ENCODE measurements at regions not wholly inside any gene's neighbourhood (a gene's known extent, or its start where the extent isn't known, plus 50 kb on each side); places are given as distances from the start of the nearest gene placed in this dataset.
"Not testable (repeated sequence)": the region's sequence is repeated elsewhere in the genome, so short reads cannot be mapped to it uniquely, and the experiment has no call there.

- in situ Hi-C loops (cut with HindIII; ENCODE audit: low sequenced_read_pairs): loop anchor here (10.0 kb wide), 4 partner anchors 66 to 166 kb away; no protein-coding TSS in a partner anchor
Measured at GRCh38 chr20:53778736-53779135, 185.1 kb upstream of the ZNF217 start.

DNA sequence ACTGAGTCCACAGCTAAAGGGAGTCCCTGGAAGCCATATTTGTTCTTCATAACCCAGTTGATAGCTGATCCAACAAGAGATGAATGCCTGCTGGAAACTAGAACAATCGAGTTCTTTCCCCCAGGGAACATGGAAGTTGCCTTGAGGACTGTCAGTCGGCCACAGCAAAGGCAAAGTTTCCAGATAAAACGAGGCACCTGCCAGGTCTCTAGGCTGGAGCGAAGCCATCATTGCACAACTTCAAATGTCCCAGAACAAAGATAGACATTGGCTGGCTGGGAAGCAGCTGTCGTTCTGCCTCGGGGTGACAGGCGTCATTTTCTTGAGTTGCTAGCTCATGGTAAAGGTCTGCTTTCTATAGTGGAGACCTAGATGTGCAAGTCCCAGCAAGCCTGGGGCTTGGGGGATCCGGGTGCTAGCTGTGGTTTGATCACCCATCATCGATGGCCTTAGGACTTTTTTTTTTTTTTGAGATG lies 184.4 kb upstream of the ZNF217 start:
- in situ Hi-C loops (cut with HindIII; ENCODE audit: low sequenced_read_pairs): loop anchor here (10.0 kb wide), 4 partner anchors 67 to 167 kb away; no protein-coding TSS in a partner anchor

DNA sequence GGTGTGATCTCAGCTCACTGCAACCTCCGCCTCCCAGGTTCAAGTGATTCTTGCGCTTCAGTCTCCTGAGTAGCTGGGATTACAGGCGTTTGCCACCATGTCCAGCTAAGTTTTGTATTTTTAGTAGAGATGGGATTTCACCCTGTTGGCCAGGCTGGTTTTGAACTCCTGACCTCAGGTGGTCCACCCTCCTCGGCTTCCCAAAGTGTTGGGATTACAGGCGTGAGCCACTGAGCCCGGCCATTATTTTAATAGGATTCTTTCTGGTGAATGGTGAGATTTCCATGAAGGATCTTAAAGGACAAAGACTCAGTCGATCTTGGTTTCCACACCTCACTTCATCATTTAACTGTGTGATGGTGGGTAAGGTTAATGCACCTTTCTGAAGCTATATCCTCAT lies 183.8 kb upstream of the ZNF217 start:
- in situ Hi-C loops (cut with HindIII; ENCODE audit: low sequenced_read_pairs): loop anchor here (10.0 kb wide), 4 partner anchors 67 to 167 kb away; no protein-coding TSS in a partner anchor

- in situ Hi-C loops (cut with HindIII; ENCODE audit: low sequenced_read_pairs): loop anchor here (10.0 kb wide), 4 partner anchors 68 to 168 kb away; no protein-coding TSS in a partner anchor
Measured at GRCh38 chr20:53776858-53777257, 183.2 kb upstream of the ZNF217 start.

DNA sequence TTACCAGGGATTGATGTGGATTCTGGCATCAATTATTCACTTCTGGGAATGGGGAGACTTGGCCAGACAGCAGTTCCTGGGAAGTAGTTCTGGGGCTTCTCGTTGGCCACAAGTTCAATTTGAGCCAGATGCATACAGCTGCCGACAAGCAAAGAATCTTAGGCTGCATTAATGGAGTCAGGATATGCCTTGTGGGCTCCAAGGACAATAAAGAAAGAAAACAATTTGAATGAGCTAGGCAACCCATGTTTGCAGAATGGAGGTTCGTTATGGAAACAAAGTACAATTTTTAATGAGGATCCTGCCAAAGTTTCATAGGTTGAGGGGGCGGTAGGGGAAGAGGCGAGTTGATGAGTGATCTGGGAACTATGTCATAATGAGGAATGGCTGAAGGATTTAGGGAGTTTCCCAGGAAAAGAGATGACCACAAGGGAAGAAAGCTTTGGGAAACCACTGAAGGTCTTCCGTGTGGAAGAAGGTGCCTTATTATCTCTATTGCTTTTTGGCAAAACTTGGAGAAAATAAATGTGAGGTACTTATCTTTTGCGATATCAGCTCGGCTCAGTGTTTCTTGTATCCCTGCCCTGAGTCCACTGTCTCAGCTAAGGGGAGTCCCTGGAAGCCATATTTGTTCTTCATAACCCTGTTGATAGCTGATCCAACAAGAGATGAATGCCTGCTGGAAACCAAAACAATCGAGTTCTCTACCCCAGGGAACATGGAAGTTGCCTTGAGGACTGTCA lies 181.0 kb upstream of the ZNF217 start:
- in situ Hi-C loops (cut with HindIII; ENCODE audit: low sequenced_read_pairs): loop anchor here (10.0 kb wide), 4 partner anchors 70 to 170 kb away; no protein-coding TSS in a partner anchor

GRCh38 chr20:53773792-53774401 lies 180.3 kb upstream of the ZNF217 start:
- in situ Hi-C loops (cut with HindIII; ENCODE audit: low sequenced_read_pairs): loop anchor here (10.0 kb wide), 4 partner anchors 71 to 171 kb away; no protein-coding TSS in a partner anchor

DNA sequence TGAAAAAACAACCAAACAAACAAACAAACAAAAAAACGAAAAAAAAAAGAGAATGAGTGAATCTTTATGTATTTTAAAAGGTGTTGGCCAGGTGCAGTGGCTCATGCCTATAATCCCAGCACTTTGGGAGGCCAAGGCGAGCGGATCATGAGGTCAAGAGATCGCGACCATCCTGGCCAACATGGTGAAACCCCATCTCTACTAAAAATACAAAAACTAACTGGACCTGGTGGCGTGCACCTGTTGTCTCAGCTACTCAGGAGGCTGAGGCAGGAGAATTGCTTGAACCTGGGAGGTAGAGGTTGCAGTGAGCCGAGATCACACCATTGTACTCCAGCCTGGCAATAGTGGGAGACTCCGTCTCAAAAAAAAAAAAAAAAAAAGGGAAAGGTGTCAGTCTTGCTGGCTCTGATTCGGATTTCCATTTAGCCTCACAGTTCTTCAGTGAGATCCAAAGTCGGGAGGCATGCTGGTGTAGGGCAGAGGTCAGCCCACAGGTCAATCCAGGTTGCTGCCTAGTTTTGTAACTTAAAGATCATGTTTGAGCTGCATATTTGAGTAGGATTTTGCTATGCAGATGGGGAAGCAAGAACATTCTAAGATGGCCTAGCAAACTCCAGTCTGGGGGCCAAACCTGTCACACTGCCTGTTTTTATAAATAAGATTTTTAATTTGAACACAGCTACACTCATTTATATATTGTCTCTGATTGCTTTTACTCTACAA lies 179.6 kb upstream of the ZNF217 start:
- in situ Hi-C loops (cut with HindIII; ENCODE audit: low sequenced_read_pairs): loop anchor here (10.0 kb wide), 4 partner anchors 72 to 172 kb away; no protein-coding TSS in a partner anchor

DNA sequence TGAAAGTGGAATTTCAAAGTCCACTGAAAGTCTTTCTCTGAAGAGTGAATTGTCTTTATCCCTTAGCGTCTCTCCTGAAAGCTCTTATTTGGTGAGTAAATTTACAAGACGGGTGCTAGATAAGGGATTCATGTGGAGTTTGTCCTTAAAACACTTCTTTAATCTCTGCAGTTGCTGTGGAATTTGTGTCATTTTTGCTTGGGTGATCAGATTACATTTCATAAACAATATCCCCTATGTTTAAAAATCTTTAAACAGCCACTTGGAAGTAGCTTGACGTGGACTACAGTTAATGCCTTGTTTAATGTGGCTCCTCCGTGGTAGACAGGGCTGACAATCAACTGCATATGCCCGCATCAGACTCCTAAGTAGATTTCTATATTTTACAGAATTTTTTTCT lies 175.4 kb upstream of the ZNF217 start:
- in situ Hi-C loops (cut with HindIII; ENCODE audit: low sequenced_read_pairs): no loop called here

- in situ Hi-C loops (cut with HindIII; ENCODE audit: low sequenced_read_pairs): no loop called here
Measured at GRCh38 chr20:53768329-53768728, 174.7 kb upstream of the ZNF217 start.

- in situ Hi-C loops (cut with HindIII; ENCODE audit: low sequenced_read_pairs): no loop called here
Measured at GRCh38 chr20:53767206-53767930, 173.7 kb upstream of the ZNF217 start.

- in situ Hi-C loops (cut with HindIII; ENCODE audit: low sequenced_read_pairs): no loop called here
Measured at GRCh38 chr20:53764415-53764800, 170.8 kb upstream of the ZNF217 start.

GRCh38 chr20:53763707-53764414 lies 170.2 kb upstream of the ZNF217 start:
- in situ Hi-C loops (cut with HindIII; ENCODE audit: low sequenced_read_pairs): no loop called here

GRCh38 chr20:53762423-53762798 lies 168.8 kb upstream of the ZNF217 start:
- in situ Hi-C loops (cut with HindIII; ENCODE audit: low sequenced_read_pairs): not testable (repeated sequence)

GRCh38 chr20:53760025-53760441 lies 166.4 kb upstream of the ZNF217 start:
- in situ Hi-C loops (cut with HindIII; ENCODE audit: low sequenced_read_pairs): no loop called here

- in situ Hi-C loops (cut with HindIII; ENCODE audit: low sequenced_read_pairs): no loop called here
Measured at GRCh38 chr20:53757472-53757913, 163.9 kb upstream of the ZNF217 start.

DNA sequence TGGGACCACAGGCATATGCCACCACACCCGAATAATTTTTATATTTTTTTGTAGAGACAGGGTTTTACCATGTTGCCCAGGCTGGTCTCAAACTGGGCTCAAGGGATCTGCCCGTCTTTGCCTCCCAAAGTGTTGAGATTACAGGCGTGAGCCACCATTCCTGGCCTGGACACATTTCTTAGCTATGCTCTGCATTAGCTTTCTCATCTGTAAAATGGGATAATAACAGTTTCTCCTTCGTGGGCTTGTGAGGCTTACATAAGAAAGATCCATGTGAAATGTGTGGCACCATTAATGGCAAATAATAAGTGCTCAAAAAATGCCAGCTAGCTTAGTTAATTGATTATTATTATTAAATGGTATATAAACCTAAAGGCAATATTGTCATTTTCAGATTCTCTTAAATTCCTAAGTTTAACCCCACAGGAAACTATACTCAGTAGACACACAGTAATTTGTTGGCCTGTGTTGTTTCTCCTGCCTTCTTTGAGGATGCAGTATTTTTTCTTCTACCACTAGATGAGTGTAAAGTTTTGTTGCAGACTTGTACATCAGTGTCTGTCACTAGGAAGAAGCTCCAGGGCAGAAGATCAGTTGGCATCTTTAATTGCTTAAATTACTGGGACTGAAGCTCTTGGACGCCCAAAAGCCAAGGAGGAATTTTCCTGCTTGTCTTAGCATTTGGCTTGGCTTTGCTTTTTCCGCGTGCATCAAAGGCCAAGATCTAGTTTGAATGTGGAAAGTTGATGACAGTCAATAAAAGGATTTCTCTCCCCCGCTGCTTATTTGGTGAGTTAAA lies 162.3 kb upstream of the ZNF217 start:
- in situ Hi-C loops (cut with HindIII; ENCODE audit: low sequenced_read_pairs): no loop called here

- in situ Hi-C loops (cut with HindIII; ENCODE audit: low sequenced_read_pairs): loop anchor here (5.0 kb wide), 2 partner anchors 62 to 93 kb away; no protein-coding TSS in a partner anchor
Measured at GRCh38 chr20:53753880-53754459, 160.3 kb upstream of the ZNF217 start.
